ENCODE measurements at regions not wholly inside any gene's neighbourhood (a gene's known extent, or its start where the extent isn't known, plus 50 kb on each side); places are given as distances from the start of the nearest gene placed in this dataset.

DNA sequence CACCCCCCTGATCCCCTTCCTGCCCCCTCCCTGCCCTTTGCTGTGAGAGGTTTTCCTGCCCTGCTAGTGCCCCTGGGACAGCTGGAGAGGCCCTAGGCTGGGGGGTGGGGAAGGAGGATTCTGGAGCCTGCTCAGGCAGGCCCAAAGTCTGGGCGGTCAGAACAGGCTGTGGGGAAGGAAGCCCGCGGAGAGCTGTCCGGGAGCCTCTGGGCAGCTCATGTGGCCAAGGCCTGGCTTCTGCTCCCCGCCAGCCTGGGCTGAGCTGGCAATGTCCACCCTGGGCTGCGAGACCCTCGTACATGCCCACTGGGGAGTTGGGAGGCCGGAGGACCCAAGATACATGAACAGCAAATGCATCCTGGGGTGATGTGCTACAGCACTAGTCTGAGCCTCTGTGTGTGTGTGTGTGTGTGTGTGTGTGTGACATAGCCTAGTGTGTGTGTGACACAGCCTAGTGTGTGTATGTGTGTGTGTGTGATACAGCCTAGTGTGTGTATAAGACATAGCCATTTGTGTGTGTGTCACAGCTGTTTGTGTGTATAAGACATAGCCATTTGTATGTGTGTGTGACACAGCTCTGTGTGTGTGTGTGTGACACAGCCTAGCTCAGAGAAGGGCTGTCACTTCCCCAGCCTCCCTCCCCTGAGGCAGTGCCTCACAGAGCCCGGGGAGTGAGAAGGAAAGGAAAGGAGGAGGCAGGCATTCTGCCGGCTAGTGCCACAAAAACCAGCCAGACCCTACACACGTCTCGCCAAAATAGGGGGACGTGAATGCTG lies 201.4 kb upstream of the CIBAR2 start:
- TF ChIP-seq, protein P1, sequence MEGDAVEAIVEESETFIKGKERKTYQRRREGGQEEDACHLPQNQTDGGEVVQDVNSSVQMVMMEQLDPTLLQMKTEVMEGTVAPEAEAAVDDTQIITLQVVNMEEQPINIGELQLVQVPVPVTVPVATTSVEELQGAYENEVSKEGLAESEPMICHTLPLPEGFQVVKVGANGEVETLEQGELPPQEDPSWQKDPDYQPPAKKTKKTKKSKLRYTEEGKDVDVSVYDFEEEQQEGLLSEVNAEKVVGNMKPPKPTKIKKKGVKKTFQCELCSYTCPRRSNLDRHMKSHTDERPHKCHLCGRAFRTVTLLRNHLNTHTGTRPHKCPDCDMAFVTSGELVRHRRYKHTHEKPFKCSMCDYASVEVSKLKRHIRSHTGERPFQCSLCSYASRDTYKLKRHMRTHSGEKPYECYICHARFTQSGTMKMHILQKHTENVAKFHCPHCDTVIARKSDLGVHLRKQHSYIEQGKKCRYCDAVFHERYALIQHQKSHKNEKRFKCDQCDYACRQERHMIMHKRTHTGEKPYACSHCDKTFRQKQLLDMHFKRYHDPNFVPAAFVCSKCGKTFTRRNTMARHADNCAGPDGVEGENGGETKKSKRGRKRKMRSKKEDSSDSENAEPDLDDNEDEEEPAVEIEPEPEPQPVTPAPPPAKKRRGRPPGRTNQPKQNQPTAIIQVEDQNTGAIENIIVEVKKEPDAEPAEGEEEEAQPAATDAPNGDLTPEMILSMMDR (IDR thresholded peaks at IDR 0.05) = no peak
- TF ChIP-seq POLR2A (IDR thresholded peaks at IDR 0.05) = no peak
- TF ChIP-seq EP300 (IDR thresholded peaks at IDR 0.05) = no peak
